GM13976 (cell line): ENCODE measurements at regions not wholly inside any gene's neighbourhood (a gene's known extent, or its start where the extent isn't known, plus 50 kb on each side); places are given as distances from the start of the nearest gene placed in this dataset.

ENCODE experiments used
- DNase-seq: peaks from one replicate; pipeline ENCODE4 v3.0.0; 2012; ENCODE audit warnings: low spot score
- in situ Hi-C: fragments of 300-500 bp; cut with MboI; formaldehyde crosslinking; loops from one replicate; pipeline ENCODE4 v1.12.0; 2022; ENCODE audit warnings: low sequenced_read_pairs, mixed read lengths, inconsistent platforms; ENCODE audit not compliant: unreplicated experiment
- TF ChIP-seq, protein P1 (sequence below): IDR thresholded peaks from 2 replicates; pipeline ENCODE4 v1.5.1; 2012; ENCODE audit warnings: borderline replicate concordance, mild to moderate bottlenecking; ENCODE audit not compliant: insufficient read depth; ENCODE audit errors: extremely low read depth, missing control alignments, control extremely low read depth

DNA sequence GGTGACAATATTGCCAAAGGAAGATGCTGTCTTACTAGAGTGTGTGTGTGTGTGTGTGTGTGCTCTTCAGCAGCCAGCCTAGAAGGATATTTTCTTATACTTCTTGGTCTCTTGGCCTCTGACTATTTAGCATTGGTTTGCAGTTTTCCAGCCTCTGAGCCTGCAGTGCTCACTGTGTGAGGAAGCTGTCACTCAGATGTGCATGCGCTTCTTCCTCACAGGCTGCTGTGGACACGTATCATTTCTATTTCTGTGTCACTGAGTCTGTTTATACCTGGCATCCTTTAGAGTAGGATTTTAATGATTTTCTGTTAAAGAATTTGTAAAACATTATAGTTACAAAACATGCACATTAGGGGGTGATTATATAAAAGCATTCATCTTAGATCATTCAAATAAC is 83.3 kb downstream of the ALDH8A1 start:
- in situ Hi-C loops: no loop called here
- no peak for DNase-seq
- TF ChIP-seq, protein P1, sequence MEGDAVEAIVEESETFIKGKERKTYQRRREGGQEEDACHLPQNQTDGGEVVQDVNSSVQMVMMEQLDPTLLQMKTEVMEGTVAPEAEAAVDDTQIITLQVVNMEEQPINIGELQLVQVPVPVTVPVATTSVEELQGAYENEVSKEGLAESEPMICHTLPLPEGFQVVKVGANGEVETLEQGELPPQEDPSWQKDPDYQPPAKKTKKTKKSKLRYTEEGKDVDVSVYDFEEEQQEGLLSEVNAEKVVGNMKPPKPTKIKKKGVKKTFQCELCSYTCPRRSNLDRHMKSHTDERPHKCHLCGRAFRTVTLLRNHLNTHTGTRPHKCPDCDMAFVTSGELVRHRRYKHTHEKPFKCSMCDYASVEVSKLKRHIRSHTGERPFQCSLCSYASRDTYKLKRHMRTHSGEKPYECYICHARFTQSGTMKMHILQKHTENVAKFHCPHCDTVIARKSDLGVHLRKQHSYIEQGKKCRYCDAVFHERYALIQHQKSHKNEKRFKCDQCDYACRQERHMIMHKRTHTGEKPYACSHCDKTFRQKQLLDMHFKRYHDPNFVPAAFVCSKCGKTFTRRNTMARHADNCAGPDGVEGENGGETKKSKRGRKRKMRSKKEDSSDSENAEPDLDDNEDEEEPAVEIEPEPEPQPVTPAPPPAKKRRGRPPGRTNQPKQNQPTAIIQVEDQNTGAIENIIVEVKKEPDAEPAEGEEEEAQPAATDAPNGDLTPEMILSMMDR: no peak

DNA sequence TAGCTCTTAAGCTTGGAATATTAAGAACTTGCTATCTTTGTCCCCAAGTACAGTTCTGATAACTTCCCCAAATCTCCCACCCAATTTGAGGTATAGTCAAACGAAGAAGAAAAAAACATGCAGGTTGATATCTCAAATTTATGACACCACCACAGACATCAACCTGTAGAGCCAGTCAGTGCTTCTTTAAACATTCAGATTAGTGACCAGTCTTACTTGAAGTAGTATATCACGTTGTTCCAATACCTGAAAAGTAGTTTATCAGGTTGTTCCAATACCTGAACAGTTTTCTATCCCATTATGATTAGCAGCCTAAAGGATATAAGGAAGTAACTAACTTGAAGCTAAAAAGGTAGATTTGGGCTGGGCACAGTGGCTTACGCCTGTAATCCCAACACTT is 85.3 kb downstream of the ALDH8A1 start:
- DNase-seq: no peak
- TF ChIP-seq, protein P1: no peak
- in situ Hi-C loops: no loop called here

DNA sequence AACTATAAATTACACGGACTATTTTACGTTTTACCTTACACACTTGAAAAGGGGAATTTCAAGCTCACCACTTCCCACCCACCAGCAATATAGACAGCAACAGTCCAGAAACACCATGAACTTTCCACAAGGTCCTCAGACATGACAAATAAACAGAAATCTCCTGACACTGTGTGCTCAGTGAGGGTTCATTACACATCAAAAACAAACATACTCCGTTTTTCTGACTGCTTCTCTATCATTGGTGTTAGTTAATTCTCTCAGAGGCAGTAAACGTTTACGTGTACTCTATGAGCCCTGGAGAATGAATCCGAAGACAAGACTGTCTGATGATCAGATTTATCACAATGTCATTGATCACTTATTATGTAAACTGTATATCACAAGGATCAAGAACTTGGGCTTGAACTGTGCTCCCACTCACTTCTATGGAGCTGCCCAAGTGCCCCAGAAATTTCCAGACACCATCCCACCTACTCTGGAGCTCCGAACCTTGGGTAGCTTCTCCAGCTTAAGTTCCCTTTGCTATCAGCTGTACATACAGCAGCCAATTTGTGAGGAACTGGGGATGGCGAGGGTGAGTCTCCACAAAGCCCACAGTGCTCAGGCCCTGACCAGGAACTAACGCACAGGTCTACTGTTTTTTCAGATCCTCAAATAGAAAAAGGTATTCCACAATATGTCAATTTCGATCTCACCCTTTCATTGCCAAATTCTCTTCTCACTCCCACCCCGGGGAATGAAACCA is 86.0 kb downstream of the ALDH8A1 start:
- in situ Hi-C loops: no loop called here
- TF ChIP-seq, protein P1: no peak
- DNase-seq: no peak

DNA sequence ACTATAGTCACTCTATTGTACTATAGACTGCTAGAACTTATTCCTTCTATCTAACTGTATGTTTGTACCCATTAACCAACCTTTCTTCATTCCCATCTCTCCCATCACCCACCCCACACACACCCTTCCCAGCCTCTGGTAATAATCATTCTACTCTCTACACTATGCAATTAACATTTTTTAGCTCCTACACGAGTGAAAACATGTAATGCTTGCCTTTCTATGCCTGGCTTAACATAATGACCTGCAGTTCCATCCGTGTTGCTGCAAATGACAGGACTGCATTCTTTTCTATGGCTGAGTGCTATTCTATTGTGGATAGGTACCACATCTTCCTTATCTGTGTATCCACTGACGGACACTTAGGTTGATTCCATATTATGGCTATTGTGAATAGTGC is 95.5 kb downstream of the ALDH8A1 start:
- in situ Hi-C loops: no loop called here
- TF ChIP-seq, protein P1: no peak
- DNase-seq: no peak

DNA sequence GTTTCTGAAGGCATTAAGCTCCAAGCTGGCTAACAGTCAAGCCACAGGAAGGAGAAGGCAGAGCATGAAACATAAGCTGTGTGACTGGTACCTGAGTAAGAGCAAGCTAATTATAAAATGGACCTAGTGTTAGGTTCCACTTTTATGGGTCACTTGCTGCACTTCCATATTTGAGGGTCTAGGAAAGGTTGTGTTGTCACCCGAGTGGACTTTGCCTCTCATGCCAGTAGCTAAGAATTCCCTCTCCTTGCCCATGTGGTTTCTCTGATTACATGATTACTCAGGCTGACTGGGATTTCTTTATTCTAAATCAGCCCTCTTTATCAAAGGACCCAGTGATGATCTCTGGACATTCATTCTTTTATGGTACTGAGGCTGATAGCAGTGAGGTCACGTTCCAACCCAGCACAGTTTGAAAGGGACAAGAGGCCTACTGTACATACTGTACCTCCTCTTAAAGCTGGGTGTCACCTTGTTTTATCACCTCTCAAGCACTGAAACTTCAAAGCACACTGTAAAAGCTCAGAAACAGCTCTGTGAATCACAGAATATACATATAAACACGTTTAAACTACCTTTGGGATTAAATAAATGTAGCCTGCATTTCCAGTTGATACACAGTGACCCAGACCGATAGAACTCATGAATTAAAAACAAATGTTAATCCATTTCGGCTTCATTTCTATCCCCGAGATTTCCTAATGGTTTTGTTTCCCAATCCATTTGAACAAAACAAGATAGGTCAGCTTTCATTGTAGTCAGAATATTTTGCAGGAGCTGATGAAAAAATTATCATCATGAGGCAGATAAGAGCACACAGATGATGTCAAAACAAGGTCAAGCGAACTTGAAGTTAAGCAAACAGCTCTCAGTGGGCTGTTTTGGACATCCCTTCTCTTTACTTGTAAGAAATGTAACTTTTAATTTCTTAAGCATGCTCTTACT is 96.5 kb downstream of the ALDH8A1 start:
- TF ChIP-seq, protein P1: no peak
- no peak for DNase-seq
- in situ Hi-C loops: no loop called here

DNA sequence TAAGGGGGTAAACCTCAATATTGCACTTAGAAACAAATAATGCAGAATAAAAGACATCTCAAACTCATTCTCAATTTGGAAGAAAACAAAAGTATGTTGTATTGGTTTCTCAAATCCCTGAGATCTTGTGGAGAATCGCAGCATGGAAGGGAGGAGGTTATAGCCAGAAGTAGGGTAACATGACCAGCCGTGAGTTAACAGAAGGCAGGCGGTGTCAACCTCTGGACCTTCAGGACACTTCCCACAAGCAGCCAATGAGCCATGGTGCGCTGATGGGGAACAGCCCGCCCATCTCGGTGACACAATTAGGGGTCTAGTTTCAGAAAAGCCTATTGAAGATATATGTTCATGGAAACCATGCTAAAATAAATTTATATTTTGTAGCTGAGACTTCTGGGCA is 98.4 kb downstream of the ALDH8A1 start:
- no peak for DNase-seq
- TF ChIP-seq, protein P1: no peak
- in situ Hi-C loops: no loop called here
